ENCODE measurements at regions not wholly inside any gene's neighbourhood (a gene's known extent, or its start where the extent isn't known, plus 50 kb on each side); places are given as distances from the start of the nearest gene placed in this dataset.
A peak's percentile ranks its signal among the peaks of the same experiment; 100 is the strongest.

DNA sequence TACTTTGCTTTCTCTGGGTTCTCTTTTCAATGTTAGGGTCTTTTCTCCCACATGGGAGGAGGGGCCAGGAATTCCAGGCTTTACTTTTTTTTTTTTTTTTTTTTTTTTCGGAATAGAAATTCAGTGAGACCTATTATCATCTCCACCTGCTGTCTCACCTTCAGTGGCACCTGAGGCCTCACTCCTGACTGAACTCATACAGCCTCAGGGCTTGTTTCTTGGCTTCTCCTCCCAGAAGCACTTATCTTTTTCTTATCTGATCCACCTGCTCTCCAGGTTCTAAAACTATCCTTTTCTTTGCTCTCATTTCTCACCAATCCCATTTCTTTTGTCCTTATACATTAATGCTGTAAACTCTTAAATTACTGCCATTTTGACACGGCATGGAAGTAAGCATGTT lies 117.3 kb upstream of the PPP3CA start:
- H3K4me3 ChIP-seq (ENCODE audit: low read depth, low read length), result no peak overlapping the region
- no peak for TF ChIP-seq CTCF (IDR thresholded peaks at IDR 0.05; ENCODE audit: low read depth, low read length)
- in situ Hi-C loops (cut with HindIII; ENCODE audit: low sequenced_read_pairs), result no loop called here
- no peak for DNase-seq (ENCODE audit: low read depth, low spot score)

- H3K4me3 ChIP-seq (ENCODE audit: low read depth, low read length), result no peak overlapping the region
- no peak for DNase-seq (ENCODE audit: low read depth, low spot score)
- no peak for TF ChIP-seq CTCF (IDR thresholded peaks at IDR 0.05; ENCODE audit: low read depth, low read length)
- in situ Hi-C loops (cut with HindIII; ENCODE audit: low sequenced_read_pairs), result no loop called here
Observed at GRCh38 chr4:101458914-101459313, 111.6 kb upstream of the PPP3CA start.

DNA sequence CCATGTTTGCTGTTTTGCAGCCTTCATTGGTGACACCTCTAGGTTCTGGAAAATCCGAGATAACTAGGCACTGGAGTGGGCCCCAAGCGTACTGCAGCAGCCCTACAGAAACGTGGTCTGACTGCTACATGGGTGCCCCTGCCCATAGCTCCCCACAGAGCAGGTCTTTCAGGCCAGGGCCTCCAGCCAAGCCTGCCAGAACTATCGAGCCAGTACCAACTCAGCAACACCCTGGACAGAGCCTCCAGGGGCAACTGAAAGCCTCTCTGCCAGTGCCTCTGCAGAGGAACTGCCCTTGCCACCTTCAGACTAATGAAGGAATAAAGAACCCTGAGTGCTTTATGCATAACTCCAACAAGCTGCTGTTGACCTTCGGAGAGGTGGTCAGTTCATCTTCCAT lies 111.1 kb upstream of the PPP3CA start:
- no peak overlapping the region for H3K4me3 ChIP-seq (ENCODE audit: low read depth, low read length)
- no peak for DNase-seq (ENCODE audit: low read depth, low spot score)
- TF ChIP-seq CTCF (IDR thresholded peaks at IDR 0.05; ENCODE audit: low read depth, low read length), result no peak
- in situ Hi-C loops (cut with HindIII; ENCODE audit: low sequenced_read_pairs), result no loop called here

- in situ Hi-C loops (cut with HindIII; ENCODE audit: low sequenced_read_pairs), result no loop called here
- peak; percentile 68 for DNase-seq (ENCODE audit: low read depth, low spot score)
- no peak for TF ChIP-seq CTCF (IDR thresholded peaks at IDR 0.05; ENCODE audit: low read depth, low read length)
- no peak overlapping the region for H3K4me3 ChIP-seq (ENCODE audit: low read depth, low read length)
Observed at GRCh38 chr4:101451086-101451485, 103.8 kb upstream of the PPP3CA start.

GRCh38 chr4:101441446-101441845 lies 94.1 kb upstream of the PPP3CA start:
- no peak for TF ChIP-seq CTCF (IDR thresholded peaks at IDR 0.05; ENCODE audit: low read depth, low read length)
- H3K4me3 ChIP-seq (ENCODE audit: low read depth, low read length), result no peak overlapping the region
- DNase-seq (ENCODE audit: low read depth, low spot score), result no peak
- in situ Hi-C loops (cut with HindIII; ENCODE audit: low sequenced_read_pairs), result no loop called here

DNA sequence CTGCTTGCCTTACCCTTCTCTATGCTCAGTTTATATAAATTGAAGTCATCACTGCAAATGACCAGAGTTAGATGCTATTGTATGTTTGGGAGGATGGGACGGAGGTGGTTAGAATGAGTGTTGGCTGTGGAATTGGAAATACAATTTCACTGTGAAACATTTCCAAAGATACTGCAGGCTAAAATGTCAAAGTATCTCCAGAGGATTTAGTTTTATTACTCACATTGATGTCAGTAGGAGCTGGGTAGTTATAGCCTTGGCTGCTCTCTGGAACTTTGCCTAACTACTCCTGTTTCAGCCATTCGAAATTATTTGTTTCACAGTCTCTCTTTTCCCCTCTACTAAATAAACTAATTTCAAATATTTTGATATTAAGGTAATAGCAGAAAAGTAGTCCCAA lies 92.6 kb upstream of the PPP3CA start:
- peak; percentile 11 for DNase-seq (ENCODE audit: low read depth, low spot score)
- H3K4me3 ChIP-seq (ENCODE audit: low read depth, low read length), result no peak overlapping the region
- in situ Hi-C loops (cut with HindIII; ENCODE audit: low sequenced_read_pairs), result no loop called here
- TF ChIP-seq CTCF (IDR thresholded peaks at IDR 0.05; ENCODE audit: low read depth, low read length), result no peak

DNA sequence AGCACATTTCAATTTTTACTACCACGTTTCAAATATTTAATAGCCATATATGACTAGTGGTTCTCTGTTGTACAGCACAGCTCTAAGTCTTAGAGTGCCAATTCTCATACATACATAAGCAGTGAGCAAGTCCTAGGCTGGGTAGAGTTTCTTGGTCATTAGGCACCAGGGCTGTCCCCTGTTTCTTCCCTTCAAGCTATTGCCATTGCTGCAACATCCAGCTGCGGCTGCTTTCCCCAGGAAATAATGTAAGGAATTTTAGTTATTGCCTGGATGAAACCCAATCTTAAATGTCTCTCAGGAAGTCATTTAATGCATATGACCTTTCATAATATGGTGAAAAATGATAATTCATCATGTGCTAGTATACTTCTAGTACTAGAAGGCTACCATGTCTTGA lies 74.1 kb upstream of the PPP3CA start:
- no peak for TF ChIP-seq CTCF (IDR thresholded peaks at IDR 0.05; ENCODE audit: low read depth, low read length)
- no peak overlapping the region for H3K4me3 ChIP-seq (ENCODE audit: low read depth, low read length)
- no peak for DNase-seq (ENCODE audit: low read depth, low spot score)
- in situ Hi-C loops (cut with HindIII; ENCODE audit: low sequenced_read_pairs), result no loop called here

Measured in astrocyte of the spinal cord (primary cell).